ENCODE measurements at regions not wholly inside any gene's neighbourhood (a gene's known extent, or its start where the extent isn't known, plus 50 kb on each side); places are given as distances from the start of the nearest gene placed in this dataset.

DNA sequence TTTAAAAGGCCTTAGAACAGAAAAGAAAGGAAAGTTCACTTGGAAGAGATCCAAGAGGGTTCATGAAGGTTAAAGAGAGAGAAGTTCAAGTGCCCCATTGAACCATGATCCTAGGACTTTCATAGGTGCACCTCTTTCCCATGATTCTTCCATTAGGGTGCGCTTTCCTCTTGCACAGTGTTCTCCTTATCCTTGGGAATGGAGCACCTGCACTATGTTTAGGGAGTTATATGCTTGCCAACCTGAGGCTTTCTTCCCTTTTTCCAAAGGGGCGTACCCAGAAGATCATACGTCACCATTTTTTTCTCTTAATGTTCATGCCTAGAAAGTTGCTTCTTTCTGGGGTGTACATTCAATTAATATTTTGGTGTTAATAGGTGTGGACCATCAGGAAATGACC is 908.0 kb upstream of the SORCS1 start:
- H3K4me3 ChIP-seq (ENCODE audit: low read depth, low read length), result no peak overlapping the region
- Mint-ChIP-seq H3K27ac (ENCODE audit: unreplicated experiment) (no peak overlapping the region), H3K4me3 (ENCODE audit: unreplicated experiment) (no peak overlapping the region), H3K36me3 (ENCODE audit: insufficient read depth, unreplicated experiment) (no peaks in the 10 kb centered on the region), H3K9me3 (ENCODE audit: unreplicated experiment) (no peaks in the 10 kb centered on the region), H3K4me1 (ENCODE audit: low read depth, unreplicated experiment) (no peaks in the 10 kb centered on the region), H3K27me3 (ENCODE audit: insufficient read depth, unreplicated experiment) (no peaks in the 10 kb centered on the region)
- ChIA-PET CTCF (no interaction called here), POLR2A (no interaction called here)
- no peaks in the 10 kb centered on the region for H3K9me3 ChIP-seq
- TF ChIP-seq, protein P1, sequence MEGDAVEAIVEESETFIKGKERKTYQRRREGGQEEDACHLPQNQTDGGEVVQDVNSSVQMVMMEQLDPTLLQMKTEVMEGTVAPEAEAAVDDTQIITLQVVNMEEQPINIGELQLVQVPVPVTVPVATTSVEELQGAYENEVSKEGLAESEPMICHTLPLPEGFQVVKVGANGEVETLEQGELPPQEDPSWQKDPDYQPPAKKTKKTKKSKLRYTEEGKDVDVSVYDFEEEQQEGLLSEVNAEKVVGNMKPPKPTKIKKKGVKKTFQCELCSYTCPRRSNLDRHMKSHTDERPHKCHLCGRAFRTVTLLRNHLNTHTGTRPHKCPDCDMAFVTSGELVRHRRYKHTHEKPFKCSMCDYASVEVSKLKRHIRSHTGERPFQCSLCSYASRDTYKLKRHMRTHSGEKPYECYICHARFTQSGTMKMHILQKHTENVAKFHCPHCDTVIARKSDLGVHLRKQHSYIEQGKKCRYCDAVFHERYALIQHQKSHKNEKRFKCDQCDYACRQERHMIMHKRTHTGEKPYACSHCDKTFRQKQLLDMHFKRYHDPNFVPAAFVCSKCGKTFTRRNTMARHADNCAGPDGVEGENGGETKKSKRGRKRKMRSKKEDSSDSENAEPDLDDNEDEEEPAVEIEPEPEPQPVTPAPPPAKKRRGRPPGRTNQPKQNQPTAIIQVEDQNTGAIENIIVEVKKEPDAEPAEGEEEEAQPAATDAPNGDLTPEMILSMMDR (IDR thresholded peaks at IDR 0.05; ENCODE audit: insufficient read depth in 1 of 2, low read depth in 1 of 2, low read length in 1 of 2, severe bottlenecking in 1 of 2, unreplicated experiment in 1 of 2), result no peak
- no peaks in the 10 kb centered on the region for H3K27me3 ChIP-seq (replicated peaks; ENCODE audit: control insufficient read depth, insufficient read depth, low read length)
- intact Hi-C loops (cut with micrococcal nuclease; ENCODE audit: unreplicated experiment), result no loop called here
- no peak for DNase-seq
- H3K36me3 ChIP-seq (ENCODE audit: control insufficient read depth, insufficient read depth, low read length), result no peaks in the 10 kb centered on the region
- BruUV-seq (replicated peaks), result no TSS peak
- no peaks in the 10 kb centered on the region for H3K4me1 ChIP-seq

DNA sequence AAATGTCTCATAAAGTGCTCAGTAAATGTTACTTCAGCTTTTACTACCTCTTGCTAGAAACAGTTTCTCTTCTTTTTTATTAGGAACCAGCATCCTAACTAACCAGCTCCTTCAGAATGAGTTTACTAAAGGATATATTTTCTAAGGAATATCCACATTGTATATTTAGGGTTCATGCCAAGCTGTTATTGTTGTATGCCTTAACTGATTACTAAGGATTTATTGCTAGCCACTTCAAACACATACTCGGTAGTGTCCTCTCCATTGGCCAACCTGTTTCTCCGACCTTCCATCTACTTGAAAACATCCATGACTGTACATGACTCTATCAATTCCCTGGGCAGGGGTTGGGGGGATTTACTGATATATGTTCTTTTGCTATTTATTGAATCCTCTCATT is 906.3 kb upstream of the SORCS1 start:
- no peaks in the 10 kb centered on the region for H3K27me3 ChIP-seq (replicated peaks; ENCODE audit: control insufficient read depth, insufficient read depth, low read length)
- no peaks in the 10 kb centered on the region for H3K36me3 ChIP-seq (ENCODE audit: control insufficient read depth, insufficient read depth, low read length)
- Mint-ChIP-seq H3K4me3 (ENCODE audit: unreplicated experiment) (no peak overlapping the region), H3K36me3 (ENCODE audit: insufficient read depth, unreplicated experiment) (no peaks in the 10 kb centered on the region), H3K27me3 (ENCODE audit: insufficient read depth, unreplicated experiment) (no peaks in the 10 kb centered on the region), H3K27ac (ENCODE audit: unreplicated experiment) (no peak overlapping the region), H3K9me3 (ENCODE audit: unreplicated experiment) (no peaks in the 10 kb centered on the region), H3K4me1 (ENCODE audit: low read depth, unreplicated experiment) (no peaks in the 10 kb centered on the region)
- intact Hi-C loops (cut with micrococcal nuclease; ENCODE audit: unreplicated experiment), result no loop called here
- ChIA-PET POLR2A (no interaction called here), CTCF (no interaction called here)
- H3K4me3 ChIP-seq (ENCODE audit: low read depth, low read length), result no peak overlapping the region
- DNase-seq, result no peak
- BruUV-seq (replicated peaks), result no TSS peak
- no peaks in the 10 kb centered on the region for H3K9me3 ChIP-seq
- TF ChIP-seq, protein P1 (IDR thresholded peaks at IDR 0.05; ENCODE audit: insufficient read depth in 1 of 2, low read depth in 1 of 2, low read length in 1 of 2, severe bottlenecking in 1 of 2, unreplicated experiment in 1 of 2), result no peak
- no peaks in the 10 kb centered on the region for H3K4me1 ChIP-seq

DNA sequence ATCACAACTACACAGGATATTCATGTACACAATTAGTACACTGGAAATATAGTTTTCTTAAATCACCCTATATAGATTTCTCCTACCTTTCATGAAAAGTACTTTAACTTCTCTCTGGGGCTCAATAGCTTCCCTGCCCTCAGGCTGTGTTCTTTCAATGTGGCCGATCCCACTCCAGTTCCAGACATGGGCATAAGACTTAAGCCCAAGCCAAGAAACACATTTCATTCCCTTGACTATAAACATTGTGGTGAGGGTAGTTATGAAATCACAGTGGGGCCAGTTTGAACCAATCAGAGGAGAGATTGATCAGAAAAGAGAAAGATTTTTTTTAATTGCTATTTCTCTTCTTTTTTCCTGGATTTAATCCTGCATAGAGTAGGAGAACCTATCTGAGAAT is 904.6 kb upstream of the SORCS1 start:
- no TSS peak for BruUV-seq (replicated peaks)
- Mint-ChIP-seq H3K27me3 (ENCODE audit: insufficient read depth, unreplicated experiment) (no peaks in the 10 kb centered on the region), H3K27ac (ENCODE audit: unreplicated experiment) (no peak overlapping the region), H3K4me3 (ENCODE audit: unreplicated experiment) (no peak overlapping the region), H3K4me1 (ENCODE audit: low read depth, unreplicated experiment) (no peaks in the 10 kb centered on the region), H3K36me3 (ENCODE audit: insufficient read depth, unreplicated experiment) (no peaks in the 10 kb centered on the region), H3K9me3 (ENCODE audit: unreplicated experiment) (no peaks in the 10 kb centered on the region)
- H3K36me3 ChIP-seq (ENCODE audit: control insufficient read depth, insufficient read depth, low read length), result no peaks in the 10 kb centered on the region
- H3K9me3 ChIP-seq, result no peaks in the 10 kb centered on the region
- TF ChIP-seq, protein P1 (IDR thresholded peaks at IDR 0.05; ENCODE audit: insufficient read depth in 1 of 2, low read depth in 1 of 2, low read length in 1 of 2, severe bottlenecking in 1 of 2, unreplicated experiment in 1 of 2), result no peak
- intact Hi-C loops (cut with micrococcal nuclease; ENCODE audit: unreplicated experiment), result no loop called here
- no peak overlapping the region for H3K4me3 ChIP-seq (ENCODE audit: low read depth, low read length)
- CTCF ChIA-PET, result no interaction called here
- no peaks in the 10 kb centered on the region for H3K4me1 ChIP-seq
- no peaks in the 10 kb centered on the region for H3K27me3 ChIP-seq (replicated peaks; ENCODE audit: control insufficient read depth, insufficient read depth, low read length)
- POLR2A ChIA-PET, result no interaction called here
- no peak for DNase-seq
